HCT116 (cell line): ENCODE measurements at regions not wholly inside any gene's neighbourhood (a gene's known extent, or its start where the extent isn't known, plus 50 kb on each side); places are given as distances from the start of the nearest gene placed in this dataset.

Experiments used
- CTCF ChIP-seq, 3 experiments: fragments of 200-600 bp in 1 of 3; sonication (generic) in 1 of 3; IDR thresholded peaks in 2 of 3; conservative IDR thresholded peaks in 1 of 3; 2 replicates each; pipeline ENCODE4 v1.5.1; 2012 to 2017; ENCODE audit warnings: low read depth in 2 of 3, low read length in 2 of 3, antibody characterized with exemption in 1 of 3, borderline replicate concordance in 1 of 3, control low read depth in 1 of 3, mild to moderate bottlenecking in 1 of 3, mixed read lengths in 1 of 3, mixed run types in 1 of 3, moderate library complexity in 1 of 3; ENCODE audit not compliant: insufficient read depth in 1 of 3
- JUND ChIP-seq: IDR thresholded peaks from 2 replicates; pipeline ENCODE4 v1.6.1; 2012
- POLR2AphosphoS5 ChIP-seq: IDR thresholded peaks from 2 replicates; pipeline ENCODE4 v1.6.1; 2011; ENCODE audit warnings: mild to moderate bottlenecking, low read depth, low read length, moderate library complexity
- ZBTB33 ChIP-seq: IDR thresholded peaks from 2 replicates; pipeline ENCODE4 v1.6.1; 2011; ENCODE audit warnings: mild to moderate bottlenecking, low read length, moderate library complexity; ENCODE audit not compliant: insufficient replicate concordance; ENCODE audit errors: extremely low read depth

- TF ChIP-seq CTCF (IDR thresholded peaks at IDR 0.05 in 2 of 3, conservative IDR thresholded peaks at IDR 0.05 in 1 of 3; ENCODE audit: borderline replicate concordance in 1 of 3, insufficient read depth in 1 of 3, low read depth in 2 of 3, low read length in 2 of 3) (no peak), ZBTB33 (no peak), POLR2AphosphoS5 (no peak), JUND (no peak)
These were observed 1729.5 kb upstream of the SPRY2 start for GRCh38 chr13:82070416-82070815.
